SK-N-DZ (cell line): ENCODE measurements at regions not wholly inside any gene's neighbourhood (a gene's known extent, or its start where the extent isn't known, plus 50 kb on each side); places are given as distances from the start of the nearest gene placed in this dataset.

Experiments used
- DNase-seq: peaks from one replicate; pipeline ENCODE4 v3.0.0-alpha.2; 2015; ENCODE audit warnings: low spot score

DNA sequence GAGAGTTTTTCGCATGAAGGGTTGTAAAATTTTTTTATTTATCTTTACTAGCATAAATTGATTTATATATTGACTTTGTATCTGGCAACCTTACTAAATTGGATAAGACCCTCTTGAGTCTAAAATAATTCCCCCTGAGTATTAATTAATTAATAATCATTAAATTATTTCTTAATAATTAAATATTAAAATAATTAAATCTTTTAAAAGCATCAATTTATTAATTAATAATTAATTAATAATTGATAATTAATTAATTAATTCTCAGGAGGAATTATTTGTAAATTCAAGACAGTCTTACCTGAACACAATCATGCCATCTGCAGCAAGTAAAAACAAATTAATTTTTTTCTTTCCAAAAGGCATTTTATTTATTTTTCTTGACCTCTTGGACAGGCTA, 370.4 kb upstream of the PTPRD start:
- DNase-seq = no peak

DNA sequence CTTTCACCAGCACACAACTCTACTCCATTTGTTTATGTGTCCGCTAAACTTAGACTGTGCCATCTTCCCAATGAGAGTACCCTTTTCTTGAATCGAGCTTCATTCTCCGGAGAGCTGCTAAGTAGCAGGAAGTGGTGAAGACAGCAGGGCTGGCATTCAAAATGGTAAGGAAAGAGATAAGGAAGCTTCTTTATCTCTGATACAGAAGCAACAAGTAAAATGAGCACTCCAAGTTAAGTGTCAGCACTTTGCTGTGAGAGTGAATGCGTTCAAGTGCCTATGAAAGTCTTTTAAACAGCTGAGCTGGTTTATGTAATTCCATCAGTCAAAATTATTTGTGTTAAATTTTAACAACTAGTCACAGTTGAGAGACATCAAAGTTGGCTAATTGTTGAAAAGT, 386.8 kb upstream of the PTPRD start:
- no peak for DNase-seq

DNA sequence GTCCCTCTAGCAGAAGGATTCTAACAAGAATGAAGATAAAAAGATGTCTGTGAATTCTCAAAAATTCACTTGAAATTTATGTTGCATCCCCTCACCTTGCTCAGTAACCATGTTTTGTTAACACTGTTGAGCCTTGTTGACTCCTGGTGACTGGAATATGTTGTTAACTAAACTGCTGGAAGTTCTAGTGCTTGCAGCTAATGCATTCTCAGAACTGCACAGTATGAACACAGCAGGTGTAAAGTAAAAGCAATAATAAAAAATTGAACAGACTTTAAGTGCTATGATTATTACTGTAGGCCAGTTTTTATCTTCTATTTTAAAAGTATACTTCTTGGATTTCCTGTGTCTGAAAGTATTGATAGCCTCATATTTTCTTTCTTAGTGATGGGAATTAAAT, 388.7 kb upstream of the PTPRD start:
- no peak for DNase-seq

DNA sequence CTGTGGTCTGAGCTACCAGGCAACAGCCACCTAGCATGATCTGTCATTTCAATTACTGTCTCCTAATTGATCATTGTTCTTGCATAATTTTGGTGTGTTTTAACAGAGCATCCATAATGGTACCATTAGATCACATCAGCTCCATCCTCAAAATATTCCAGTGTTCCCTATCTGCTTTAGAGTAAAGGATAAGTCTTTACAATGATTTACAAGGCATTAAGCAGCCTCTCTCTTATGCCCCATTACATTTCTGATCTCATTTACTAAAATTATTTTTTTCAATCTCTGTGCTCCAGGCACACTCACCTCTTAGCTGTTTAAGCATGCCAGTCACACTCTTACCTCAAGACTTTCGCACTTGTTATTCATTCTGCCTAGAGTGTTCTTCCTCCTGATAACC, 389.9 kb upstream of the PTPRD start:
- DNase-seq = no peak

DNA sequence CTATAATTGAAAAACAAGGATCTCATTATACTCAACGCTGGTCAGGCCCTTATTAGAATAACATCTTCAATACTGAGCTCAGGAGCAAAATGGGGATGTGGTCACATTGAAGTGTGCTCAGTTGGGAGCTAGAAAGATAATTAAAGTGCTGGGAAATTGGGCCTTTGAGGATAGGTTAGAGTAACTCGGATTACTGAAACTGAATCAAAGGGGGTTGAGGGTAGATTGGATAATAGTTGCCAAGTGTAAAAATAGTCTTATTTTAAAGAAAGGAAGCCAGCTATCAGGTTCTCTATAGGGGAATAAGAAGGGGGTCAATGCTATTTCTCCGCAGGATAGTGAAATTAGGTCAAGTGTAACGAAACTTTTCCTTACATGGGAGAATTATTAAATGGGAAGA, 391.0 kb upstream of the PTPRD start:
- DNase-seq = no peak

DNA sequence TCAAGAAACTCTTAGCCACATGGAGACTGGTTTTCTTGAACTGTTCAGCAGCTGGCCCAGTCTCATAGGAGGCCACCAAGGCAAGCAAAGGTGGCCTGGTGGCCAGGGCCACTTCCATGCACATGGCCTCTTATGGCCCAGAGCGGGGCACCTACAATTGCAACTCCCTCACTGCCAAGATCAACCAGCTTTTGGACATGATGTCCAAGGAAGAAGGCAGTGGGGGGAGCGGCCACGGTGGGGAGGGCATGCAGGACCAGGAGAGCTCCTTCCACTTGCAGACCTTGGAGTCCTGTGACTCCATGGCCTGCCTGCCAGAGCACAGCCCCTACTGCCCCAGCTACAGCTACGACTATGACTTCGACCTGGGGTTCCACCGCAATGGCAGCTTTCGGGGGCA, 398.9 kb upstream of the PTPRD start:
- DNase-seq = no peak

DNA sequence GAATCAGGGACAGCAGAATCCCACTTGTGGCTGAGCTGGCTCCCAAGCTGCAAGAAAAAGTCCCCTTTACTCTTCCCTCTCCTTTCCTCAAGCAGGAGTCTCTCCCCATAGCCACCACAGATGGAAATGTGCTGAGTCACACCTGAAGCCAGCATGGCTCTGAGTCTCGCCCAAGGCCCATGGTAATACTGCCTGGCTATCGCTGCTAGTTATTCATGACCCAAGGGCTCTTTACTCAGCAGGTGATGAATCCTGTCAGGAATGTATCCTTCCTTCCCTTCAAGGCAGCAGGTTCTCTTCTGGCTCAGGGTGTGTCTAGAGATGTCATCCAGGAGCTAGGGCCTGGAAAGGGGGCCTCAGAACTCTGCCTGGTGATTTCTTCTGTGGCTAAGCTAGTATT, 403.3 kb upstream of the PTPRD start:
- DNase-seq = no peak

DNA sequence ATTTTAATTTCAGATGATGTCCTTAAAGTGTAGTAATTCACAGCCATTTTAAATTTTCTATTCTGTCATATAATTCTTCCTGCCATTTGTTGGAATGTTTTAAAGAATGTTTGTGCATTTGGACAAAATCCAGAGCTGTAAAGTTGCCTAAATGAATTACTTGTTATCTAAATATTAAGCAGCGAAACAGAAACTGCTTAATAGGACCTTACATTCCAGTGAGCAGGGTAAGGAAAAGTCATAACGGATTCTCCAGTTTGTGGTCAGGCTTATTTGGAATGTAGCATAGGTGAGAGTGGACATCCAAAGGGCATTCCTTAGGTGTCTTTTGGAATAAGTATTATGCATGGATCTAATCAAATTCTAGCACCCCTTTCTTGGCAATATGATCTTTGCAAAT, 410.4 kb upstream of the PTPRD start:
- no peak for DNase-seq

DNA sequence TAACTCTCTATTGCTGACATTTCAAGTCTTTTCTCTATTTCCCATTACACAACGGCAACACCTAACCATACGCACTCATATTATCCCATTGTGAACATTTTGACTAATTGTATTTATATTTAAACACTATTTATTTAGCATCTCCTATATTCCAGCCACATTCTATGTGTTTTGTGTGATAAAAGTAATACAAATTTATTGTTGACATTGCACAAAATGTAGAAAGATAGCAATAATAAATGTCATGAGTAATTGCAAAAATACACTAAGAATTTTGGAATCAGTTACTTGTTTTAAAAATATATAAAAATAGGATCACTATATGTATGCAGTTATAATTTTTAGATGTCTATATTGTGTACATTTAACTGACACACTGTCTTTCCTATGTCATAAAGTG, 413.0 kb upstream of the PTPRD start:
- DNase-seq = no peak

DNA sequence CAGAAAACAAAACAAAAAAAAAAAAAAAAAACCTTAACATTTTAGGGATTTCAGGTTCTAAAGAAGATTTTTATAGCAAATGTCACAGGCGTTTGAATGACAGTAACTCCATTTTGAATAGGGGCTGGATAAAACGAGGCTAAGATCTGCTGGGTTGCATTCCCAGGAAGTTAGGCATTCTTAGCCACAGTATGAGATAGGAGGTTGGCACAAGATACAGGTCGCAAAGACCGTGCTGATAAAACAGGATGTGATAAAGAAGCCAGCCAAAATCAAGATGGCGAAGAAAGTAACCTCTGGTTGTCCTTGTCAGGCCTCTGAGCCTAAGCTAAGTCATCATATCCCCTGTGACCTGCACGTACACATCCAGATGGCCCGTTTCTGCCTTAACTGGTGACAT, 425.6 kb upstream of the PTPRD start:
- no peak for DNase-seq

DNA sequence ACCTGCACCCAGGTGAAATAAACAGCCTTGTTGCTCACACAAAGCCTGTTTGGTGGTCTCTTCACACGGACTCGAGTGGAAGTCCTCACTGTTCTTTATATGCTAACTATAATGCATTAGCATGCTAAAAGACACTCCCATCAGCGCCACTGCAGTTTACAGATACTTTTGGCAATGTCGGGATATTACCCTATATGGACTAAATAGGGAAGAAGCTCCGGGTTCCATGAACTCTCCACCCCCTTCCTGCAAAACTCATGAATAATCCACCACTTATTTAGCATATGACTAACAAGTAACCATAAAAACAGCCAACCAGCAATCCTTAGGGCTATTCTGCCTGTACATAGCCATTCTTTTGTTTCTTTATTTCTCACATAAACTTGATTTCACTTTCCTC, 426.2 kb upstream of the PTPRD start:
- DNase-seq = no peak

DNA sequence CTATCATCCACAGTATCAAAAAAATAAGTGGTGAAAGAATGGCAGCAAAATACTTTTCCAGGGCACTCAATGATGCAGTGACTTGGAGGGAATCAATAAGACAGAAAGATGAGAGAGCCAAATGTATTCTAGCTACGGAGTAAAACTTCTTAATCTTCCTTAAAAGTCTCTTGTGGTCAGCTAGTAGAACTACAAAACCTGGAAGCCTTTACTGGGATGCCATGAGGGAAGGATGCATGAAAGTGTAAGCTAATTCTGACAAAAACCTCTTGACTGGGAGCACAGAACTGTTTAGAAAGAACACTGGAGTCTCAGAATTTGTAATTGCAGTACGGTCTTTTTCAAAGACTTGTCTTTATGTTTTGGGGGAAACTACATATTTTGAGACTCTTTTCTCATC, 432.8 kb upstream of the PTPRD start:
- DNase-seq = no peak

DNA sequence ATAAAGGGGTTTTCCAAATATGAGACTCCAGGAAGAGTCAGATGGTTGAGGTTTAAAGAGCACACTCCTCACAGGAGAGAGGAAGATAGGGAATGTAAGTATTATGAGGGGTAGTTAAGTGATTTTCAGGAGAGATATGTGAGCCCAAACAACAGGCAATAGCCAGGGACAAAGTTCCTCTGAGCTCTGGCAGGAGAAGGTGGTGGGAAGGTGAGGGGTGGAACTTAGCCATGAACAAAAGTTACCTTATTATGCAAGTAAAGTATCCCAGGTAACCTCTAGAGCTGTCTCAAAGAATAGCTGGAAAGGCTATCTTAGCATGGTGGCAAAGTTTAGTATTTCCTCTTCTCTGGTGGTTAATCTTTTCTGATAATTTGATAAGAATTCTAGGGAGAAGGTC, 450.5 kb upstream of the PTPRD start:
- no peak for DNase-seq

DNA sequence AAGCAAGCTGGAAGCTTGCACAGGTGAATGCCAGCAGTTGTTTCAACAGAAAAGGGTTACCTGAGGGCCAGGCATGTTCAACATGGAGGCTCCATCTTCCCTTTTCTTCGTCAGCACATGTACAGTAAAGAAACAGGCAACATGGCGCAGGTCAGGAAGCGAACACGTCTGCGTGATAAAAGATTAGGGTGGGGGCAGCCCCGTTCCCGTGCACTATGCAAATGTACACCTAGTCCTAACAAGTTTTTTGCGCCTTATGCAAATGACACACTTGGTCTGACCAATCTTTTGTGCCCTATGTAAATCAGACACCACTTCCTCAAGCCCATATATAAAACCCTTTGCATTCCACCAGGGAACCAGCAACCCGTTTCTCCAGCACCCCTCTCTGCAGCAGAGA, 452.1 kb upstream of the PTPRD start:
- DNase-seq = no peak

DNA sequence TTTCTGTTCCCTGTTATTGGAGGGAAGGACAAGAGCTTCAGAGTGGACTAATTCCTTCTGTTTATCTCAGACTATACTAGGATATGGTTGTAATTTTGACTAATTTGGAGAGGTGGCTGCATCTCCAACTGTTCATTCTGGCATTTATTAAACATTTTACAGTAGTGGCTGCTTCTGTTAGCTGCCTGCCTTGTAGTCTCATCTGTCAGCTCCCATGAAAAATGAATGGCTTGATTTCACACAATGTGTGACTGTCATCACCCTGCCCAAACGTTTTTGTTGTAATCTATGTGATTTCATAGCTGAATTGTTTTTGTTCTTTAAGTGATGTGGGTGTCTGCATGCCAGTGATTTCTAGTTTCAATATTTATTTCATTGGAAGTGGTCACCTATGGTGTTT, 459.4 kb upstream of the PTPRD start:
- DNase-seq = no peak

DNA sequence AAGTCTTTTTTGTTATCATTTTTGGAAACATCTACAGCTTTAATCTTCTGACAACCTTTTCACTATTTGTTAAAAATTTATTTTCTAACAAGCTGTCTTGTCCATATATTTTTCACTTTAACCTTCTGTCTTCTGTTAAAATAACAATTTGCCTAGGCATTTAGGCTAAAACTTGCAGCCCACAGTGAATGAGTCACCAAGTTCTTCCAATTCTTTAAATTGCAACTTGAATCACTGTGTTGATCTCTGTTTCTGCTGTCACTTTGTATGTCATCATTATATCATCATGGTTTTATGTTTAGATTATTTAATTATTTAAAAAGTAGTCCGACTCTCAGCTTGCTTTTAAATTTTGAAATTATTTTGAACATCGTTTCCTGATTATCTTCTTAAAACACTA, 473.8 kb upstream of the PTPRD start:
- no peak for DNase-seq

DNA sequence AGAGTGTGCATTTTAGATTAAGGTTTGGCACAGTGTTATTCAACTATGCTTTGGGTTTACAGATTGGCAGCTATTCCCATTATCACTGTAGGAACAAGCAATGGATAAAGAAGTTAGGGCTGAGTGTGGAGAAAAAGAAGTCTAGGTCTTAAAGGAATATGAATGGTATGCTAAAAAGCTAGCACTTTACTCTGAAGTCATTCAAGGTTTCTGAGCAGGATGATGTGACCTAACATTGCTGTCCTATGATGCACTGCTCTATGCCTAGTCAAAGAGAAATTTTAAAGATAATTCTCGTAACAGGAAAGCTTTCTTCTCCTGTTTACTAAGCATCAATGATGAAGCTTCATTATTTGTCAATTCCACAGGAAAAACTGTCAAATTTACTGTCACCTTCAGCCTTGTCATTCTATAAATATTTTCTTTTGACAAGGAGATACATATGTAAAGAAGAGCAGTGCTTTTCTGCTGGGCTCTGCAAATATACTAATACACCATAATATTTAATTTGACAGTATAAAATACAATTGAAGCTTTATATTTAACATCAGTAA, 476.1 kb upstream of the PTPRD start:
- no peak for DNase-seq

DNA sequence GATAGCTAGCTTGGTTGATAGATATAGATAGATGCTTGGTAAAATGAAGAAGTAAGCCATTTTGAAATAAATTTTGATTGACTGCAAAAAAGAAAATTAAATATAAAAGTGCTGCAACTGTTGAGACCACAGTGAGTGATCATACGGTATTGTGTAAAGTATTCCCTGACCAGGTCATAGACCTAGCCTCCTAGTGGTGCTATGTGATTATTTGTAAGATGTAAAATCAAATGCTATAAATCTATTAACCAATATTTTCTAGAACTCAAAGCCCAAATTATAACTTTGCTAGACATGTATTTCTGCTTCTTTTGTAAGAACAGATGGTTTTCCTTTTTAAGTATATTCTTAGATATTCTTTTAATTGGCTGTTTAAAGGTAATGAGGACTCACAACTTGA, 480.2 kb upstream of the PTPRD start:
- DNase-seq = no peak

DNA sequence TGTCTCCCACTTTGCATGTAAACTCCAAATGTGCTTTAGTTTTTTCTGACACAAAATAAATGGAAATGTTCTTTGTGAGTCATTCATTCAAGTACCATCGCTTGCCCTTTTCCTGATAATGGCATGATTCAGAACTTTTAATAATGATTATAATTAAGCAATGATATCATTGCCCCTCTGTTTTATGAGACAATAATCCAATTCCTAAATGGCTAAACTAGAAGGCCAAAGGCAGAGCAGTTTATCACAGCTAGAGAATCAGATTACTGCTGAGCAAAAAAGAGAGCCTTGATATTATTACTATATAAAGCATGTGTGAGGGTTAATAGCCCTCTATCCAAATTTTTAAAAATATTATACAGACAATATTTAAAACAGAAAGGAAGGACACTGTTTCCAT, 484.2 kb upstream of the PTPRD start:
- DNase-seq = no peak

DNA sequence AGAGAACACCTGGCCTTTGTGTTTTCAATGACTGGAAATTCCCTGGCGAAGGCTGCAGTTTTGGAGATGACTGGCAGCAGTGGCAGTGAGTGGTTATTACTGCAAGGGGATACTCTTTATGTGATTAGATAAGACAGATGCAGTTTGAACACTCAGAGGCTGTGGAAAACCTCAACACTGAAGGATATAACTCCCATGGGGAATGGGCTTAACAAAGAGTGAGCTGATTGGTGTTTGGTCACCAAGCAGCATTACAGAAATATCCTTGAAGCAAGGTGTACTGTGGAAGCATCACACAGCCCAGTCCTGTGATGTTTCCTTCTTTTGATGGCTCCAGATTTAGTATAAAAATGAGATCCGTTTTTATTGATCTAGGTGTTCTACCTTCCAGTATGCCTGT, 490.7 kb upstream of the PTPRD start:
- DNase-seq = peak; percentile 40

DNA sequence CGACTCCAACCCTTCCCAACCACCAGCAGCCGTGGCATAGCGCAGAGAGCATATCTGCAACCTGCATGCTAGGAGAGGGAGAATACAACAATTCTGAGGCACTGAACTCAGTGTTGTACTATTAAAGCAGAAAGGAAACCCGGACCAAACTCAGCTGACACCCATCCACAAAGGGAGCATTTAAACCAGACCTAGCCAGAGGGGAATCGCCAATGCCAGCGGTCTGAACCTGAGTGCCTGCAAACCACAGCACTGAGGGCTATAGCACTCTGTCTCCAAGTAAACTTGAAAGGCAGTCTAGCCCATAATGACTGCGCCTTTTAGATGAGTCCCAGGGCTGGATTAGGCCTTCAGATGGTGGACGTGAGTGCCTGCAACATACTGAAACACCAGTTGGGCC, 494.4 kb upstream of the PTPRD start:
- DNase-seq = no peak

DNA sequence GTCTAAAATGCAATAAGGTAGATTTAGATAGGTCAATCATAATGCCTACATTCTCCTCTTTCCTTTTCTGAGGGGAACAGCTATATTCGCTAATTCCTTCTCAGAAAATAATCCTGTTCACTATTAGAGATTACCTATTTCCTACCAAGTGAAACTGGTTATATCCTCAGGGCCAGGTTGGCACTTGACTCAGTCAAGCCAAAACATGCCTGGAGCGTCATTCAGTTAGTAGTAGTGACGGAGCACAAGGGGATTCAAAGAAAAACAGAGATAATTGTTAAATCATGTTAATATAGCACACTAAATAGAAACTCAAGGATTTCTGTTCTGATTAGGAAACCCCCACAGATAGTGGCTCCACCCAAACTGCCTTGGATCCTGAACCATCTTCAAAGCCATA, 515.4 kb upstream of the PTPRD start:
- no peak for DNase-seq

DNA sequence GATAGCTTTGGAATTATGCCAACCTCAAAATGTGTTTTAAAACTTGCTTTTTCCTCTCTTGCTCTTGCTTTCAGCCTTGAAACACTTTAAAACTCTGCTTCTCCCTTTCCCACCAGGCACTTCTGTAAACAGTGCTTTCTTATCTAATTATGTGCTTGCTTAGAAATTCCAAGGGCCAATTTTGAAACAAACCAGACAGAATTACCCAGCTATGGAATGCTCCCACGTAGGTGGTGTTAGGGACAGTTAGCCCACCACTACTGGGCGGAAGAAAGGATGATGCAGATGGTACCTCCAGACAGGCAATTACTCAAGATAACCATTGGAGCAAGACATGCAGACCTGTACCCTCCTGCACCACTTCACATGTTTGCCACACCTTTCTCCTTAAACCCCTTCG, 523.0 kb upstream of the PTPRD start:
- DNase-seq = peak; percentile 28

DNA sequence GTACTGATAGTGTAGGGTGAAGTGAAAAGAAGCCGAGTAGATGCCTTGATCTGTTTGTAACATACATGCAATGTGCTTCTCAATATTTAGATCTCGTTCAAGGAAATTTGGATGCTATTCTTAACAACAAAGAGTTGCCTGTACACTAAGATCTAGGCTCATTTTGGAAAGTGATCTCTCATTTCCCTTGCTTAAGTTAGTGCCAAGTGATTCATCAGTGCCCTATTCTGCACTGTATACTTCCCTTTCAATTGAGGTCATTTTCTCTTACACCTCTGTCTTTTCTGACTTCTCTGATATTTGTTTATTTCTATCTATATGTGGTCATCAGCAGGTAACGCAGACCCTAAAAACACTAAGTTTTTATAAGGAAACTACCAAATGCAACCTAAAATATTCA, 528.6 kb upstream of the PTPRD start:
- DNase-seq = no peak
